Suprapubic skin (tissue), 4 donors: ENCODE measurements at regions not wholly inside any gene's neighbourhood (a gene's known extent, or its start where the extent isn't known, plus 50 kb on each side); places are given as distances from the start of the nearest gene placed in this dataset.

Source experiments
- CTCF ChIP-seq, 2 donors: fragments of 200-600 bp in 1 of 2; fragments of 450-650 bp in 1 of 2; sonication (generic) in 1 of 2; IDR thresholded peaks; one replicate each; pipeline ENCODE4 v1.5.1; 2016 to 2019; ENCODE audit warnings: antibody characterized with exemption in 2 of 2, mild to moderate bottlenecking in 1 of 2, moderate library complexity in 1 of 2
- POLR2A ChIP-seq, 2 donors: fragments of 450-650 bp; IDR thresholded peaks; one replicate each; pipeline ENCODE4 v1.6.1; 2017; ENCODE audit warnings: antibody characterized with exemption in 2 of 2, mild to moderate bottlenecking in 2 of 2, moderate library complexity in 2 of 2
- POLR2AphosphoS5 ChIP-seq, 3 donors: sonication (generic); formaldehyde crosslinking; IDR thresholded peaks; one replicate each; pipeline ENCODE4 v1.6.1; 2017; ENCODE audit warnings: antibody characterized with exemption in 3 of 3

- TF ChIP-seq CTCF (IDR thresholded peaks at IDR 0.05) (no peak), POLR2A (IDR thresholded peaks at IDR 0.05) (no peak), POLR2AphosphoS5 (IDR thresholded peaks at IDR 0.05) (no peak)
These were observed 430.4 kb downstream of the TBL1XR1 start for GRCh38 chr3:176766862-176767261.
